ENCODE measurements at regions not wholly inside any gene's neighbourhood (a gene's known extent, or its start where the extent isn't known, plus 50 kb on each side); places are given as distances from the start of the nearest gene placed in this dataset.

- Histone ChIP-seq H3K27ac (ENCODE audit: insufficient read depth, low read depth, low read length) (no peak overlapping the region), H2AFZ (ENCODE audit: low read depth, low read length) (no peak overlapping the region), H3K27me3 (ENCODE audit: control insufficient read depth in 2 of 2, insufficient read depth in 2 of 2, low read length in 2 of 2) (no peaks in the 10 kb centered on the region), H3K4me3 (replicated peaks in 1 of 3; ENCODE audit: insufficient read depth in 1 of 3, low read depth in 1 of 3, low read length in 3 of 3) (no peak overlapping the region), H3K79me2 (ENCODE audit: control insufficient read depth, insufficient read depth, low read length) (no peaks in the 10 kb centered on the region), H3K4me1 (ENCODE audit: control insufficient read depth, extremely low read depth, insufficient read depth, low read length) (no peaks in the 10 kb centered on the region), H3K9me1 (replicated peaks; ENCODE audit: control insufficient read depth, extremely low read depth, insufficient read depth, low read length) (no peaks in the 10 kb centered on the region), H4K20me1 (replicated peaks; ENCODE audit: control insufficient read depth, extremely low read depth, insufficient read depth, low read length) (no peaks in the 10 kb centered on the region), H3K4me2 (ENCODE audit: insufficient read depth, low read length) (no peak overlapping the region), H3K9ac (replicated peaks; ENCODE audit: extremely low read depth, insufficient read depth, low read length) (no peak overlapping the region), H3K9me3 (replicated peaks; ENCODE audit: control insufficient read depth, insufficient read depth, low read length) (no peaks in the 10 kb centered on the region), H3K36me3 (ENCODE audit: control insufficient read depth in 2 of 2, extremely low read depth in 1 of 2, insufficient read depth in 2 of 2, low read length in 2 of 2) (no peaks in the 10 kb centered on the region)
- no peak for TF ChIP-seq EZH2 (IDR thresholded peaks at IDR 0.05; ENCODE audit: borderline replicate concordance, low read depth, low read length, severe bottlenecking)
- no peak for TF ChIP-seq MYC (IDR thresholded peaks at IDR 0.05; ENCODE audit: low read depth, low read length)
- TF ChIP-seq CTCF (IDR thresholded peaks at IDR 0.05; ENCODE audit: extremely low read depth in 1 of 2, insufficient read depth in 1 of 2, low read depth in 1 of 2, low read length in 2 of 2) = no peak
- TF ChIP-seq FOS (IDR thresholded peaks at IDR 0.05; ENCODE audit: borderline replicate concordance, insufficient read depth, low read length) = no peak
- TF ChIP-seq MAX (IDR thresholded peaks at IDR 0.05; ENCODE audit: insufficient read depth, insufficient read length) = no peak
- TF ChIP-seq POLR2AphosphoS5 (IDR thresholded peaks at IDR 0.05; ENCODE audit: insufficient read depth, low read depth, low read length) = no peak
- no peak for TF ChIP-seq GATA2 (IDR thresholded peaks at IDR 0.05; ENCODE audit: insufficient read depth, insufficient read length, low read depth, low read length)
- TF ChIP-seq POLR2A (IDR thresholded peaks at IDR 0.05; ENCODE audit: low read depth, low read length) = no peak
- TF ChIP-seq JUN (IDR thresholded peaks at IDR 0.05; ENCODE audit: borderline replicate concordance, insufficient read depth, insufficient read length, low read depth) = no peak
- dilution Hi-C loops (cut with MboI; ENCODE audit: extremely low pct_ligation_motif_present, low sequenced_read_pairs) (no loop called here), intact Hi-C loops (cut with micrococcal nuclease) (no loop called here)
- no TSS peak for BruUV-seq (replicated peaks)
- FAIRE-seq (no peak), DNase-seq (ENCODE audit: low read depth, low spot score) (no peak)
- ChIA-PET CTCF (interaction anchor here (0.6 to 1.7 kb wide), 4 partner anchors 12 to 21 kb away, joined by 4 to 7 read pairs (median 4); no protein-coding TSS in a partner anchor), POLR2A (no interaction called here)
Observed at GRCh38 chr17:79379700-79380445, 231.0 kb downstream of the RBFOX3 start.
